GM19452 (cell line): ENCODE measurements at regions not wholly inside any gene's neighbourhood (a gene's known extent, or its start where the extent isn't known, plus 50 kb on each side); places are given as distances from the start of the nearest gene placed in this dataset.
"Not testable (repeated sequence)": the region's sequence is repeated elsewhere in the genome, so short reads cannot be mapped to it uniquely, and the experiment has no call there.

Experiments used
- ATAC-seq: cut with Tn5 transposase; IDR thresholded peaks from one replicate; pipeline ENCODE4 v1.9.1; 2021; ENCODE audit not compliant: unreplicated experiment

DNA sequence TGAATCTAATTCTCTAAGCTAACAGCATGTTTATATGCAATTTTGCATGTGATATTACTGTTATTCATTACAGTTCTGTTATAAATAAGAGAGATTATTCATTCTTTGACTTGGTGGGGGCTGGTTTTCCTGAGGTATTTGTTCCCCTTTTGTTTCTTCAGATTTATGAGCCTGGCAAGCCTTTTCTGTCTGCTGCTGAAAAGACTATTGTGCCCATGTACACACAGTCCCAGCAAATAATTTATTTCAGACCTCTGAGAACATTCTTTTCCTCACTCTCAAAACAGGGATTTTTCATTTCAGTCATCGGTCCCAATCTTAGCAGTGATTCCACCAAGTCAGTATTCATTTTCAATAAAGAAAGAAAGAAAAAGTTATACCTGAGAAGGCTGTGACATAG lies 716.8 kb downstream of the NSUN3 start:
- ATAC-seq: no peak

DNA sequence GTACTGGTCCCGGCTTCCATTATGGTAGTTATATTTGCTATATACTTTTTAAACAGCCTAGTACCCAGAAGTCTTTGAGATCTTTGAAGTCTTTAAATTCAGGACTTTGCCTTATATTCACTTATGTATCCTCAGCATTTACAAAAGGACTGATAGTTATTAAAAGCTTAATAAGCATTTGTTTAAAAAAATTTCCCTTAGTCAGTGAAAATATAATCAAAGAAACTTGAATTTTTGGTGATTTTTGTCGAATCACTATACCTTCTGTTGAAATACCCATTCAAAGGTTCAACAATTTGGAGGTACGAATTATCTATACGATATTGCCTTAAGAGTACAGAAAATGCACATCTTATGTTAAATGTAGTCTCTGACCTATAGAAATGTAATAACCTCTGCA lies 721.4 kb downstream of the NSUN3 start:
- no peak for ATAC-seq

DNA sequence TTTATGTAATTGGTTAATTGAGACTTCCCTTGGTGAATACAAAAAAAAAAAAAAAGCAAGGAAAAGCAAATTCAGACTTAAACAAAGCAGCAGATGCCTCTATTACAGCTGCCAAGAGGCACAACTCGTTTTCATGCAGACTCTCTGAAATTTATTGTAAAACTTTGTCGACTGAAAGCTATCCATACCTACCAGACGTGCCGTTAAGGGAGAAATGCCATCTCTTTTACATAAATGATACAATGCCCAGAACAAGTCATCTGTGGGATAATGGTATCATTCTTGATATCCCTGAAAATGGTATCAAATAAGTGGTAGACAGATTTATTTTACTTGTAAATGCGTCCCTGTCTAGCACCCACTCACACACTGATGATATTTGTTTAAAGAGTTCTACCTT lies 724.2 kb downstream of the NSUN3 start:
- ATAC-seq: no peak

DNA sequence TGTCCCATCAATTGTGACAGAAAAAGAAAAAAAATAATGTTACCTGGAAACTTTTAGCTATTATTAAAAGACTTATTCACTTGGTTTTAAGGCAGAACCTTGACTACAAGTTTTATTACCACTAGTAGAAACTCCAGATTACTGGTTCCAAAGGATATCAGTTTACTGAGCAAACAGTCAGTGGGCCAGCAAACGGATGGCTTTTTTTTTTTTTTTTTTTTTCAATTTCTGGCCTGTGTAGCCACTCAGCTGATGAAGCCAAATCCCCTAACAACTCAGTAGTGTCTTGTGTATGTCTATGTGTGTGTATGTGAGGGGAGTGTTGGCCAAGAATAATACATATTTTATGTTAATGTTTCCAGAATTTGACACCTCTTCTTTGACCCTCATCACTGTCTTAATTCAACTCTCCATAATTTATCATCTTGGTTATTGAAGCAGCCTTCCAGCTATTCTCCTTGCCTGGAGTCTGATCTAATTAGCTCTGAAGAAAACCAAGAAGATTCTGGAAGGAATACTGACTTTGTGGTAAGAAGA lies 724.9 kb downstream of the NSUN3 start:
- ATAC-seq: no peak

DNA sequence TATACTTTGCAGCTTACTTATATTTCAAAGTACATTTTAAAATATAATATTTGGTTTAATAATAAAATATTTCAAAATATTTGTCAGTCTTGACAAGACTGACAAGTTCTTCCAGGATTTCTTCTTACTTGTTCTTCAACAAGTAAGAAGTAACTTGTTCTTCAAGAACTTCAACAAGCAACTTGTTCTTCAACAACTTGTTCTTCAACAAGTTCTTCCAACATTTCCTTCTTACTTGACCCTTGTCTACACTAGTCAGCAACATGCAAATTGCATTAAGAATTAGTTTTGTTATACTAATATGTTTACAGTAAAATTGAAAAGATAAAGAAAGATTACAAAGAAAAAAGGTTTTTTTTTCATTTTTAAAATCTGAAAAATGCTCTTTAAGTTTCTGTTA lies 731.7 kb downstream of the NSUN3 start:
- no peak for ATAC-seq

DNA sequence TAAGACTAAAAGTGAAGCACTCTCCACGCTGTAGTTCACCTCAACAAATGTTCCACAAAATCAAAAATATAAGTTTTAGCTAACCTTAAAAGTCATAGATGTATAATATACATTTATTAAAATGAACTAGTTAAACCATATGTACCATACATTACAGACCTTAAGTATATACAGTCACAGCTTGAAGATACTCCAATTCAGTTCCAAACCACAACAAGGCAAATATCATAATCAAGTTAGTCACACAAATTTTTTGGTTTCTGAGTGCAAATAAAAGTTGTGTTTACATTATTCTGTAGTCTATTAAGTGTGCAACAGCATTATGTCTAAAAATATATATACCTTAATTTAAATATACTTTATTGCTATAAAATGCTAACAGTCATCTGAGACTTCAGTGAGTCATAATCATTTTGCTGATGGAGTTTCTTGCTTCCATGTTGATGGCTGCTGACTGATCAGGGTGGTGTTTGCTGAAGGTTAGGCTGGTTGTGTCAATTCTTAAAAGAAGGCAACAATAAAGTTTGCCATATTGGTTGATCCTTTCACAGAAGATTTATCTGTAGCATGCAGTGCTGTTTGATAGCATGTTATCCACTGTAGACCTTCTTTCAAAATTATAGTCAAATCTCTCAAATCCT lies 736.7 kb downstream of the NSUN3 start:
- ATAC-seq: no peak

DNA sequence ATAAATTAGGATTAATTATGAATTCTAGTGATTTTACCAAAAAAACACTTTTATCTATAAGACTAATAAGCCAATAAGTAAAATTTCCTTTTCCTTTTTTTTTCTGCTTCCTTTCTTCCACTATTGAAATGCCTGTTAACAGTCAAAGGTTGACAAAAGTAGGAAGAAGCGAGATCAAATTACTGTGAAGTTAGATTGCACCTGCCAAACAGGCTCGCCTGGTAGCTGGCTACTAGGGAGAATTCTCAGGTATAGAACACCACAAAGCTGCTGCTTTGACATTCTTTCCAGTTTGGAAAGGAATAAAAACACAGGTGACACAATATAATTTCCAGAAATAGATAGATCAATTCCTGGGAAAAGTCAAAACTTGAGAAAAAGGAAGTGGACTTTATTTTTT lies 749.0 kb downstream of the NSUN3 start:
- ATAC-seq: no peak

DNA sequence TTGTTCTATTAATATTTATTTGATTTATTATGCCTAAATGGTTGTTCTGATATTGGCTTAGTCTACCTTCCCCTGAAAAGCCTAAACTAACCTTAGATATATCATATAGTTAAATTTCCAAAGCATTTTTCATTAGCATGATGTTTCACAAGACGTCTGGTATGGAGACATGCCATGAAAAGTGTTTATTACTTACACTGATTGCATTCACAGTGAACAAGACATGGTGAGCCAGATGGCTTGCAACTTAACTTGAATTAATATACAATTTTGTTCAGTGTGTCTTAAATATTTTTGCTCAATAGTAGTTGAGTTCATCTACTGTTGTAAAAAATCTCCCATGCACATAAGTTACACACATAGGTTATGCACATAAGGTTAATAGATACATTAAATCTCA lies 758.4 kb downstream of the NSUN3 start:
- no peak for ATAC-seq

DNA sequence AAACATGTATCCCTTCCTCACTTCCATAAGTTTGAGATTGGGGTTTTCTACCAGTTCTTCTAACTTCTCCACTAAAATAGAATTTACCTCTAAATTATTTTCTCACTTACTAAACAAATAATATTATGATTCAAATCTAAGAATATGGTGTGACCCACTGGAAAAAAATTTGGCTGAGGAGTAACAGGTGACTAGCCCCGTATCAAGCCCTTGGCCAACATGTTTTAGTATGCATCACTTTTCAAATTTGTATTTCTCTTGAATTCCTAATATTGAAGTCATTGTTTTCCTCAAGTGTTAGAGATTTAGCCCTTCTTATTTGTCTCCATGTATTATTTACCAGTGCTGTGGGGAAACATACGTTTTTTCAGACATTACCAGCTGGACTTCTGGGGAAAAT lies 759.4 kb downstream of the NSUN3 start:
- no peak for ATAC-seq

DNA sequence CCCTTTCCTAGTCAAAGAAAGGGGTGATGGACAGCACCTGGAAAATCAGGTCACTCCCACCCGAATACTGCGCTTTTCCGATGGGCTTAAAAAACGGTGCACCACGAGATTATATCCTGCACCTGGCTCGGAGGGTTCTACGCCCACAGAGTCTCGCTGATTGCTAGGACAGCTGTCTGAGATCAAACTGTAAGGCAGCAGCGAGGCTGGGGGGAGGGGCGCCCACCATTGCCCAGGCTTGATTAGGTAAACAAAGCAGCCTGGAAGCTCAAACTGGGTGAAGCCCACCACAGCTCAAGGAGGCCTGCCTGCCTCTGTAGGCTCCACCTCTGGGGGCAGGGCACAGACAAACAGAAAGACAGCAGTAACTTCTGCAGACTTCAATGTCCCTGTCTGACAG lies 783.4 kb downstream of the NSUN3 start:
- ATAC-seq: not testable (repeated sequence)

DNA sequence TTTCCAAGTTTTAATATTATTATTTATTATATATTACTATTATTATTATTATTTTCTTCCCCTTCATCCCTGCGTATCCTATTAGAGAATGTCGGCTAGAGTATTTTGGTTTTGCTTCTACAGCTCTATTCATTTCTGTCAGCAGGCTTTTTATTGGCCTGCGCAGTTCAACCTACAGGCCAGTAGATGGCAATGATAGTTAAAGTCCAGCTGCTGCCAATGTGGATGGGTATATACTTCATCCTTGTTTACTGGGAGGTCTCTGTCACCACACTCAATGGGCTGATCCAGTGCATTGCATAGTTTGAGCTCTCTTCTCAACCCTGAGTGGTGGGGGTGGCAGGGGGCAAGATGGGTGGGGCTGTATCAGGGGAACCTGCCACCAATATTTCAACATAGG lies 799.8 kb downstream of the NSUN3 start:
- ATAC-seq: no peak

DNA sequence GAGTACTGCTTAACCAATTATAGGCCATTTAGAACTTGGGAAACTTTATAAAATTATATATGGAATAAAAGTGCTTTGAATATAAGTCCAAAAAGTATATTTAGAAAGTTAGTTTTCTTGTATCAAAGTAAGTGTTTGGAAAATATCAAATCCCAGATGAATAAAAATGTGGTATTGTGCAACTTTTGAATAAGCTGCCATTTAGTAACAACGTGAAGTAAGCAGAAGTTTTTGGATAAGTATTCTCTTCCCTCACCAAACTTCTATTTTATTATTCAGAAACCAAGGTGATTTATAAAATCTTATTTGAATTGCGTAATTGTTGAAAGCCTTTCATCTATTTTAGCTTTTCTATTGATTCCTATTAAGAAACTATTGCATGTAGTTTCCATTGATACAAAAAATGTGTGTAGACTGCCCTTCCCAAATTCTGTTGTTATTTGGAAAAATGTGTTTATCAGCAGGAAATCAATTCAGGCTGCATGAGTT lies 806.2 kb downstream of the NSUN3 start:
- ATAC-seq: no peak

DNA sequence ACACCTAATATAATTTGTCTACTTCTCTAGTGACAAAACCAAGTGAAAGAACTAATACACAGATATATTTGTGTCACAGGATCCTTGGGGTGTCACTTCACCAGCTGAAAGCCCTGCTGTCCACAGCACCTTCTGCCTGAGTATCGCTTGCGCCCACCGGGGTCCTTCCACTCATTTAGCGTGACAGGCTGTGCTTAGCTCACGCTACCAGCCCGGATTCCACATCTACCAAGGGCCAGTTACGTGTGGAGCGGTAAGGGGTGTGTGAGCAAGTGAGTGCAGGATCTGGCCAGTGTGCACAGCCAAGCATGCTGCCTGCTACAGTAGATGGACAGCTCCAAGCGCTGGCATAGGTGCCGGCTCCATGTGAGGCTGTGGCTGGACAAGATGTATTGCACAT lies 810.9 kb downstream of the NSUN3 start:
- ATAC-seq: no peak

DNA sequence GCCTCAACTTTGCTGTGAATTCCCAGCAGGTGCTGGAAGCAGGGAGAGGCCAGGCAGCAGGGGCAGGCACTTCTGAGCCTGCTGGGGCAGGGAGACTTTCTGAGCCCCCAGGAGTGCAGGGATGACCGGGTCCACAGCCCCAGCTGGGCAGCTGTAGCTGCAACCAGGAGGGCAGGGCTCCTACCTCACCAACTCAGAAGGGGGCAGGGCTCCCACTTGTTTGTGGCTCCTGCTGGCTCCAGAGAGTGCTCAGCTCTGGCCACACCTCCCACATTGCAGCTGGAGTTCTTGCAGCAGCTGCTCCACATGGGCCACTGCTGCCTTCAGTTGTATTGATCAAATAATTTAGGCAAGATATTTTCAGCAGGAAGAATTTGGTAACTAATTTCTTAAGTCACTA lies 812.3 kb downstream of the NSUN3 start:
- ATAC-seq: no peak

DNA sequence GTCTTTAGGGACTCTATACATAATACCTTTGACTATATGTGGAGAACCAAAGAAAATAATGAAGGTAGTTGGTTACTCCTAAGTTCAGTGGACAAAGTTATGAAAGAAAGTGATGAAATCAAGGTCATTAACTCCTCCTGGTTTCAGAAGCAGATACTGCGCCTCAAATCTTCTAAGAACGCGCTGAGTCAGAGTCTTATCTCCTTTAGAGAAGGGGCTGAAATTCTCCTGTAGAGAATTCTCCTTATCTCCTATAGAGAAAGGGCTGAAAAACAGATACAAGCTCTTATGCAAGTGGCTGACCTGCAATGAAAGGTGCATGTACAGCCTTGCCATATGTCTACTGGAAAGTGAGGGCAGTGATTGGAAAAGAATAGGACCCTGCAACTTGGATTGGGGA lies 824.2 kb downstream of the NSUN3 start:
- no peak for ATAC-seq

DNA sequence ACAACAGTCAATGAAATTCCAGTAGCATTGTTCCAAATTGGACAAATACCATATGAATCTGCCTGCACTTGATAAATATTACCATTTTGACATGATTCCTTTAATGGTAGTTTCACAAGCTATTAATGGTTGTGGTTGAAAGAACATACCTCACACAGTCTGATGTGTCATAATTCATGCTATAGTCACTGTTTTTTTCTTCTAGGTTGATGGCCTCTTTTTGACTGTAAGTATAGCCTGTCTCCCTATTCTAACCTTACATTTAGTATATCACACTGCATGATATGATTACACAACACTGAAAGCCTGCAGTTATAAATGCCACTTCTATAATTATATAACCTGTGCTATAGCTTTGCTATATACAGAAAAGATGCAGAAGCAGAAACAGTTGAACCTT lies 834.1 kb downstream of the NSUN3 start:
- ATAC-seq: no peak

DNA sequence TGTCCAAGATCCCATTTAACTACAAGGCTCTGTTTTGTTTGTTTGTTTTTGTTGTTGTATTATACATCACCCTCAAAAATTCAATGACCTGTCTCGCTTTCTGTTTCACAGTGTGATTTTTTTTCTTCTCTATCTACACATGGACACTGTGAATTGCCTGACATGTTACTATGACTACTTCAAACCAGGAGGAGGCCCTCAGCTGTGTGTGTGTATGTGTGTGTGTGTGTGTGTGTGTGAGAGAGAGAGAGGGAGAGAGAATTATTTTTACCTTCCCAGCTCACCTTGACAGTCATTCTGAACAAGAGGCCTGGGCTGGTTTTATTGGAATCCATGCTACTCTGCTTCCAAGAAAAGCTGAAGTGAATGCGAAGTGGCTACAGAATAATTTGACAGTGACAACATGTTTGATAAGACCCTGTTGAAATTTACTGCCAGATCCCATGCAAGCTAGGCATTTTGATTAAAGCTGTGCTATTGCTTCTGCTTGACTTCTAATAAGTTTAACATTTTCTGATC lies 841.4 kb downstream of the NSUN3 start:
- ATAC-seq: no peak

DNA sequence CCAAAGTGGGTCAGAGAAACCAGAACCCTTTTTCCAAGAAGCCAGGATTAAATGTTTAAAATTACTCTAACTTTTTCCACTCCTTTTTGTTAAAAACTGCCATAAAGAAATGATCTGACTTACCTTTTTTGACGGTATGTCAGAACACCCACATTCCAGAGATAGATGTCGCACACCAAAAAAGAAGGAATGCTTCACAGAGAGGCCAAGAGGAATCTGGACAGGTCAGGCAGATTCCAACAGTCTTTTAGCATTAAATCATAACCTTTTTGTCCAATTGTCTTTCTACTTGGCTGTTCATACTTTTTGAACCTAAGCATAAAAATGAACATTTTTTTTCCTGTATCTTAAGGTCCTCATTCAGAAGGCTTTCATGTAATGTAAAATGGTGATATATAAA lies 846.9 kb downstream of the NSUN3 start:
- no peak for ATAC-seq

DNA sequence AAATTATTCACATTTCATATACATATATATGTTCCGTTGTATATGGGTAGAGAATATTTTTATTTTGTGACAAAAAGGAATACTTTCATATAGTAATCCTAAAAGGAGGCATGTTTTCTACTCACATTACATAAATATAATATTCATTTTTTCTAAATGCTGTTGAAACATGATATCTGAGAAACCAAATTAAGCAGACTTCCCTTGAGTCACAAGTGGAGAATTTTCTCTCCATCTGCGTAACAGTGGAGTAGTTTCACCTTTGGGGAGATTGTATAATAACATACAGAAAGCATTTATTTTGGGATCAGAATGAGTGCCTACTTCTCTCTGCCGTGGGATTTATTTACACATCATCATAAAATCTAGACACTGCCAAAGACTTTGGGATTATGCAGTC lies 849.8 kb downstream of the NSUN3 start:
- no peak for ATAC-seq

DNA sequence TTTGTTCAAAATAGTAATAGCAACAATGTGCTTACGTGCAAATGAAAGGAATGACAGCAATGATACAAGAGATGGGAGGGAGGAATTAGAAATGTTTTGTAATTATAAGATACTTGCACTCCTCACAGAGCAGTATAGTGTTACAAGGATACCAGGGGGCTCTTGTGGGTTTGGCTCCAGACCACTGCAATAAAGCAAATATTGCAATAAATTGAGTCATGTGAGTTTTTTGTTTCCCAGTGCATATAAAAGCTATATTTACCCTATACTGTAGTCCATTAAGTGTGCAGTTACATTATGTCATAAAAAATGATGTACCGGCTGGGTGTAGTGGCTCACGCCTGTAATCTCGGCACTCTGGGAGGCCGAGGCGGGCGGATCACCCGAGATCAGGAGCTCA lies 864.3 kb downstream of the NSUN3 start:
- ATAC-seq: no peak

DNA sequence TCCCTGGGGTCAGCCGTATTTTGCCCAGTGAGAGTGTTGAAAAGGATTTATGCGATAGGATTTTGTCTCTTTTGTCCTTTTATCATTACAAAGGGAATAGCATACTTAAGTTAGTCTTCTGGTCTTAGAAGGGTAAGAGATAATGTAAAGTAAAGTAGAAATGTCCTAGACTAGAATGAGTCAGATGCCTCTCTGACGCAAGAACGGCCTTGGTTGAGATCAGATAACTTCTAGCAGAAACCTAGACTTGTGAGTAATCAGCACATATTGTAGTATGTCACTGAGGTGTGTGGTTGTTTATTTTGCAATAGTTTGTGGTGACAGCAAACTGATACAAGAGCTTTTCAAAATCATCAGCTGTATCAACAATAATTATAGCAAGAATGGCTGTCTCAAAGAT lies 866.1 kb downstream of the NSUN3 start:
- ATAC-seq: no peak

DNA sequence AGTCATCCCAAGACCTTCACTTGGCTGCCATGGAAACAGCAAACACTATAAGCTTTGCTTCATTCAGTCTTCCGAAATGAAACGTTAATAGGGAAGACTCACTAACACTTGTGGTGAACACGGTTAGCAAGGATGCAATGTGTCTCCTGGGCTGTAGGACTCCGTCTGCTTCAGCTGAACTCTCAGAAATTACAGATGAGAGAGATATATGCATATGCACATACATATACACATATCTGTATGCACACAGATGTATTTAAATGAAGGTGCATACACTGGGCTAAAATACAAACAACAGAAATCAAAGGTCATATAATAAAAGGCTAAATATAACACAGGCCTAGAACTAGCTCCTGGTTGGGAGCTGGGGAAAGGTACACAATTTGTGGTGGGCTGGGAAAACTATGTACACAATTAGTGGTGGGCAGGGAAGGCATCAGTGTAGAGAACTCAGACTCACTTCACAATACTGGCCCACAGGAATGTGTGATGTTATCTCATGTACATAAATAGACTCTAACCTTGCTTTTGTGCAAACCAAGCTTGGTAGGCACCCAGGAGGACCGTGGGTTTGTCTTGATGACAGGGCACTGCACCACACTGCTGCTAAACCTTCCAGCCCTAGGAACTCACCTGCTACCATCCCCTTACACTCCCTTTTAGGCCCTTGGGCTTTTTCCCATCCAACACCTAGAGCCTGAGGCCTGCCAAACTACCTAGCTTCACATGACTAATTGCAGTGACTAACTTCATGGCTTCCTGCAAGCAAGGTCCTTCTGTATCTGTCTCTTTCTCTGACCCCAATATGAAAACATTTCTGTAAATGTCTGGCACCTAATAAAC lies 873.1 kb downstream of the NSUN3 start:
- no peak for ATAC-seq
